GM23338 (cell line): ENCODE measurements at regions not wholly inside any gene's neighbourhood (a gene's known extent, or its start where the extent isn't known, plus 50 kb on each side); places are given as distances from the start of the nearest gene placed in this dataset.

Experiments used
- ATAC-seq: fragments of 200-7000 bp; cut with Tn5 transposase; 3 replicates; pipeline ENCODE4 v1.9.1; 2020
- DNase-seq: peaks from one replicate; pipeline ENCODE4 v3.0.0-alpha.2; 2015; ENCODE audit warnings: low spot score
- H2AFZ ChIP-seq: fragments of 200-600 bp; sonication (generic); 2 replicates; pipeline ENCODE4 v1.8.0; 2016; ENCODE audit warnings: antibody characterized with exemption, mild to moderate bottlenecking, moderate library complexity
- H3F3A ChIP-seq: fragments of 200-600 bp; sonication (generic); replicated peaks from 2 replicates; pipeline ENCODE4 v1.8.0; 2017; ENCODE audit warnings: antibody characterized with exemption, mixed run types, low read depth
- H3K27ac ChIP-seq: fragments of 200-600 bp; sonication (generic); 2 replicates; pipeline ENCODE4 v1.6.1; 2016; ENCODE audit warnings: low read depth
- H3K27me3 ChIP-seq: fragments of 200-600 bp; sonication (generic); 2 replicates; pipeline ENCODE4 v1.8.0; 2016; ENCODE audit warnings: mild to moderate bottlenecking, mixed run types, moderate library complexity; ENCODE audit not compliant: insufficient read depth
- H3K36me3 ChIP-seq: fragments of 200-600 bp; sonication (generic); 2 replicates; pipeline ENCODE4 v1.8.0; 2016; ENCODE audit warnings: mild to moderate bottlenecking; ENCODE audit not compliant: insufficient read depth
- H3K4me1 ChIP-seq: fragments of 200-600 bp; sonication (generic); 2 replicates; pipeline ENCODE4 v1.8.0; 2016; ENCODE audit warnings: mild to moderate bottlenecking, moderate library complexity; ENCODE audit not compliant: insufficient read depth
- H3K4me2 ChIP-seq: fragments of 200-600 bp; sonication (generic); 2 replicates; pipeline ENCODE4 v1.7.1; 2017; ENCODE audit warnings: mixed run types
- H3K4me3 ChIP-seq: fragments of 200-600 bp; sonication (generic); 2 replicates; pipeline ENCODE4 v1.6.1; 2016; ENCODE audit warnings: mixed run types
- H3K79me2 ChIP-seq: fragments of 200-600 bp; sonication (generic); replicated peaks from 2 replicates; pipeline ENCODE4 v1.8.0; 2017; ENCODE audit warnings: mild to moderate bottlenecking; ENCODE audit not compliant: insufficient read depth
- H3K9me2 ChIP-seq: fragments of 200-600 bp; sonication (generic); 2 replicates; pipeline ENCODE4 v1.8.0; 2017; ENCODE audit not compliant: insufficient read depth
- H4K20me1 ChIP-seq: fragments of 200-600 bp; sonication (generic); replicated peaks from 2 replicates; pipeline ENCODE4 v1.8.0; 2017; ENCODE audit warnings: mild to moderate bottlenecking; ENCODE audit not compliant: insufficient read depth
- H3K27ac Mint-ChIP-seq: 2 replicates; pipeline ENCODE4 v1.8.0; 2020; ENCODE audit warnings: inconsistent platforms, mild to moderate bottlenecking, moderate library complexity, mixed read lengths
- H3K27me3 Mint-ChIP-seq: 3 replicates; pipeline ENCODE4 v1.8.0; 2022; ENCODE audit warnings: low read depth, mild to moderate bottlenecking, moderate library complexity, mixed read lengths, inconsistent platforms; ENCODE audit not compliant: insufficient read depth, poor library complexity
- H3K36me3 Mint-ChIP-seq: 3 replicates; pipeline ENCODE4 v1.8.0; 2021; ENCODE audit warnings: low read depth, mild to moderate bottlenecking, inconsistent platforms, moderate library complexity, mixed read lengths
- H3K4me1 Mint-ChIP-seq: 3 replicates; pipeline ENCODE4 v1.8.0; 2020; ENCODE audit warnings: mild to moderate bottlenecking, inconsistent platforms, mixed read lengths
- H3K4me3 Mint-ChIP-seq: 3 replicates; pipeline ENCODE4 v1.8.0; 2021; ENCODE audit warnings: moderate library complexity, mild to moderate bottlenecking, inconsistent platforms, mixed read lengths
- H3K9me3 Mint-ChIP-seq: 3 replicates; pipeline ENCODE4 v1.8.0; 2020; ENCODE audit warnings: moderate library complexity, mild to moderate bottlenecking, inconsistent platforms, mixed read lengths
- CREB1 ChIP-seq: fragments of 250-450 bp; sonication (Bioruptor Pico); IDR thresholded peaks from 2 replicates; pipeline ENCODE4 v1.5.0; 2020; ENCODE audit warnings: low read depth, mild to moderate bottlenecking, moderate library complexity
- EZH2 ChIP-seq: fragments of 200-600 bp; sonication (generic); IDR thresholded peaks from one replicate; pipeline ENCODE4 v1.8.0; 2017; ENCODE audit warnings: antibody characterized with exemption, mild to moderate bottlenecking, low read depth; ENCODE audit not compliant: unreplicated experiment
- EZH2phosphoT487 ChIP-seq: fragments of 200-600 bp; sonication (generic); IDR thresholded peaks from one replicate; pipeline ENCODE4 v1.8.1; 2018; ENCODE audit warnings: antibody characterized with exemption; ENCODE audit not compliant: unreplicated experiment
- NANOG ChIP-seq: IDR thresholded peaks from 2 replicates; pipeline ENCODE4 v1.6.1; 2016; ENCODE audit warnings: antibody characterized with exemption, borderline replicate concordance
- POLR2AphosphoS5 ChIP-seq: IDR thresholded peaks from 2 replicates; pipeline ENCODE4 v1.6.1; 2016; ENCODE audit warnings: antibody characterized with exemption, low read depth
- REST ChIP-seq: IDR thresholded peaks from one replicate; pipeline ENCODE4 v1.6.1; 2018; ENCODE audit warnings: antibody characterized with exemption; ENCODE audit not compliant: unreplicated experiment
- STAT1 ChIP-seq: IDR thresholded peaks from one replicate; pipeline ENCODE4 v1.6.1; 2016; ENCODE audit warnings: antibody characterized with exemption; ENCODE audit not compliant: unreplicated experiment
- ZNF114 ChIP-seq: fragments of 250-450 bp; sonication (Bioruptor Pico); IDR thresholded peaks from 2 replicates; pipeline ENCODE4 v1.5.0; 2020; ENCODE audit warnings: mild to moderate bottlenecking, moderate library complexity
- ZNF331 ChIP-seq: fragments of 250-450 bp; sonication (Bioruptor Pico); IDR thresholded peaks from 2 replicates; pipeline ENCODE4 v1.5.0; 2020; ENCODE audit warnings: low read depth, mild to moderate bottlenecking, moderate library complexity
- ZNF462 ChIP-seq: fragments of 250-450 bp; sonication (Bioruptor Pico); IDR thresholded peaks from 2 replicates; pipeline ENCODE4 v1.5.0; 2020; ENCODE audit warnings: mild to moderate bottlenecking, moderate library complexity
- TF ChIP-seq, protein P1 (sequence below), 2 experiments: fragments of 200-600 bp in 1 of 2; sonication (generic) in 1 of 2; conservative IDR thresholded peaks; 2 replicates each; pipeline versions ENCODE4 v1.5.1 to v1.6.1; 2016 to 2017; ENCODE audit warnings: antibody characterized with exemption in 2 of 2, low read depth in 2 of 2, mild to moderate bottlenecking in 2 of 2, moderate library complexity in 1 of 2
- TF ChIP-seq, protein P2 (sequence below): IDR thresholded peaks from 2 replicates; pipeline ENCODE4 v1.6.1; 2016; ENCODE audit warnings: antibody characterized with exemption

DNA sequence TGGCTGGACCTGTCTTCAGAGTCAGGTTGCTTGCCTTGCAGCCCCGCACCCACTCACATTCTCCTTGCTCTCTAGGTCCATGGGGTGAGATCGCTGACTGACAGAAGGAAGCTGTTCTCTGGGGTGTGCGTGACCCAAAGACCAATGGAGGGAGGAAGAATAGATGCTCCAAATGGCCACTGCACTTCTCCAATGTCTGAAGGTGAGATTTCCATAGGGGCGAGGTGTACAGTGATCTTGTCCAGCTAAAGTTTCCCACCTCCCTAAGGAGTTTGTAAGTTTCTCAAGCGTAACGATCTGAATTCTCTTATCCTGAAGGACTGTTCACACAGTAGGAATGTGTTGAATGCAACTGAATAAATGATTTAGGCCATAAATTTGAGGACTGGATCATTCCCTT is 211.9 kb upstream of the IRF2BP2 start:
- no peak overlapping the region for H3K27ac Mint-ChIP-seq
- ATAC-seq, result no peak
- TF ChIP-seq ZNF331 (CRISPR knock-in tag), result no peak
- TF ChIP-seq STAT1, result no peak
- no peak for TF ChIP-seq EZH2phosphoT487
- TF ChIP-seq, protein P1, sequence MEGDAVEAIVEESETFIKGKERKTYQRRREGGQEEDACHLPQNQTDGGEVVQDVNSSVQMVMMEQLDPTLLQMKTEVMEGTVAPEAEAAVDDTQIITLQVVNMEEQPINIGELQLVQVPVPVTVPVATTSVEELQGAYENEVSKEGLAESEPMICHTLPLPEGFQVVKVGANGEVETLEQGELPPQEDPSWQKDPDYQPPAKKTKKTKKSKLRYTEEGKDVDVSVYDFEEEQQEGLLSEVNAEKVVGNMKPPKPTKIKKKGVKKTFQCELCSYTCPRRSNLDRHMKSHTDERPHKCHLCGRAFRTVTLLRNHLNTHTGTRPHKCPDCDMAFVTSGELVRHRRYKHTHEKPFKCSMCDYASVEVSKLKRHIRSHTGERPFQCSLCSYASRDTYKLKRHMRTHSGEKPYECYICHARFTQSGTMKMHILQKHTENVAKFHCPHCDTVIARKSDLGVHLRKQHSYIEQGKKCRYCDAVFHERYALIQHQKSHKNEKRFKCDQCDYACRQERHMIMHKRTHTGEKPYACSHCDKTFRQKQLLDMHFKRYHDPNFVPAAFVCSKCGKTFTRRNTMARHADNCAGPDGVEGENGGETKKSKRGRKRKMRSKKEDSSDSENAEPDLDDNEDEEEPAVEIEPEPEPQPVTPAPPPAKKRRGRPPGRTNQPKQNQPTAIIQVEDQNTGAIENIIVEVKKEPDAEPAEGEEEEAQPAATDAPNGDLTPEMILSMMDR (conservative IDR thresholded peaks at IDR 0.05; ENCODE audit: low read depth in 2 of 2), result no peak
- no peak for TF ChIP-seq ZNF462
- TF ChIP-seq REST, result no peak
- TF ChIP-seq NANOG, result no peak
- TF ChIP-seq, protein P2, sequence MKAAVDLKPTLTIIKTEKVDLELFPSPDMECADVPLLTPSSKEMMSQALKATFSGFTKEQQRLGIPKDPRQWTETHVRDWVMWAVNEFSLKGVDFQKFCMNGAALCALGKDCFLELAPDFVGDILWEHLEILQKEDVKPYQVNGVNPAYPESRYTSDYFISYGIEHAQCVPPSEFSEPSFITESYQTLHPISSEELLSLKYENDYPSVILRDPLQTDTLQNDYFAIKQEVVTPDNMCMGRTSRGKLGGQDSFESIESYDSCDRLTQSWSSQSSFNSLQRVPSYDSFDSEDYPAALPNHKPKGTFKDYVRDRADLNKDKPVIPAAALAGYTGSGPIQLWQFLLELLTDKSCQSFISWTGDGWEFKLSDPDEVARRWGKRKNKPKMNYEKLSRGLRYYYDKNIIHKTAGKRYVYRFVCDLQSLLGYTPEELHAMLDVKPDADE, result no peak
- TF ChIP-seq CREB1 (CRISPR knock-in tag), result no peak
- no peak for TF ChIP-seq EZH2
- TF ChIP-seq ZNF114 (CRISPR knock-in tag), result no peak
- no peak for TF ChIP-seq POLR2AphosphoS5

More for the DNA sequence above, 211.9 kb upstream of the IRF2BP2 start:
- peaks cover 6% of the 10 kb centered on the region for H3K27me3 Mint-ChIP-seq
- Histone ChIP-seq H3K27me3 (no peaks in the 10 kb centered on the region), H3F3A (no peaks in the 10 kb centered on the region), H3K9me2 (0 out of 2 replicates have a peak, but pooled peaks cover 2% of the 10 kb centered on the region), H3K4me3 (no peak overlapping the region), H2AFZ (no peak overlapping the region), H3K4me1 (no peaks in the 10 kb centered on the region), H3K4me2 (no peak overlapping the region), H3K36me3 (no peaks in the 10 kb centered on the region), H3K27ac (no peak overlapping the region), H4K20me1 (no peaks in the 10 kb centered on the region), H3K79me2 (no peaks in the 10 kb centered on the region)
- no peaks in the 10 kb centered on the region for H3K9me3 Mint-ChIP-seq
- H3K36me3 Mint-ChIP-seq, result no peaks in the 10 kb centered on the region
- H3K4me1 Mint-ChIP-seq, result no peaks in the 10 kb centered on the region
- no peak overlapping the region for H3K4me3 Mint-ChIP-seq
- DNase-seq, result no peak
